ENCODE measurements at regions not wholly inside any gene's neighbourhood (a gene's known extent, or its start where the extent isn't known, plus 50 kb on each side); places are given as distances from the start of the nearest gene placed in this dataset.

DNA sequence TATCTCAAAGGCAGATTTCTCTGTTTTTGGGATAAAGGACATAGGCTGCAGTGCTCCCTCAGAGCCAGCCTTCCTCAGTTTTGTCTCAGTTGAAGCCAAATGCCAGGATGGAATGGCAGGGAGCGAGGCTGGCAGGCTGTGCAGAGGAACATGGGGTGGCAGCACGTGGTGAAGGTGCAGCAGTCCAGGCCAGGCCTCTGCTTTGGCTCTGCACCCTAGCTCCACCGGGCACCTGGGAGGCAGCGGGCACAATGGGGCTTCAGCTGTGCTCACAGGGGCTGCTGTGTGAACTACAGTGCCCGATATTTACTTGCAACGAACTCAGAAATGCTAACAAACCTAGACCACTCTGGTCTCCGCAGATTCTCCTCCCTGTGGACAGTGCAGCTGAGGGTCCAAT is 319.6 kb downstream of the ZNF326 start:
- no peak for DNase-seq
- intact Hi-C loops (cut with DNase I; ENCODE audit: low total_unique reads) = no loop called here
- Histone ChIP-seq H3K9me3 (no peaks in the 10 kb centered on the region), H3K36me3 (no peaks in the 10 kb centered on the region), H3K27ac (no peak overlapping the region), H3K4me3 (no peak overlapping the region), H3K4me1 (no peaks in the 10 kb centered on the region), H3K27me3 (no peaks in the 10 kb centered on the region)
- TF ChIP-seq POLR2A (IDR thresholded peaks at IDR 0.05) (no peak), CTCF (IDR thresholded peaks at IDR 0.05 in 4 of 5, conservative IDR thresholded peaks at IDR 0.05 in 1 of 5) (no peak)
- in situ Hi-C loops (cut with MboI; ENCODE audit: low sequenced_read_pairs in 4 of 4) = no loop called here
- no peak for ATAC-seq

DNA sequence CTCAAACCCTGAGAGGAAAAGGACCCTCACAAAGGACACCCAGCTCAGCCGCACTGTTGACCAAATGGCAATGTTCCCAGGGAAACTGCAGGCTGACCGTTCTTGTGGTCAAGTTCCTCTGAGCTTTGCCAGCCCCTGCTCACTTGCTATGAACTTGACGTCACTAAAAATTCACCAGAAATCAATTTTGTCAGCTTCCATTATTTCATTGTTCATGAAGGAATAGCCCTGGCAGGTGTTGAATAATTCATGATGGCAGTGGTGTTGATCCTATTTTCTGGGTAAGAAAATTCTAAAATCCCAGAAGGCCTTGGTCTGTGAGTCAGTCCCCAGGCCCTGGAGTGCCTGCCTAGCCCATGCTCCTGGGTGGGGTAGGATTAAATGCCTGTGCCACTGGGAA is 318.9 kb downstream of the ZNF326 start:
- Histone ChIP-seq H3K4me3 (no peak overlapping the region), H3K4me1 (no peaks in the 10 kb centered on the region), H3K27ac (no peak overlapping the region), H3K27me3 (no peaks in the 10 kb centered on the region), H3K36me3 (no peaks in the 10 kb centered on the region), H3K9me3 (no peaks in the 10 kb centered on the region)
- DNase-seq = no peak
- ATAC-seq = no peak
- TF ChIP-seq CTCF (IDR thresholded peaks at IDR 0.05 in 4 of 5, conservative IDR thresholded peaks at IDR 0.05 in 1 of 5) (no peak), POLR2A (IDR thresholded peaks at IDR 0.05) (no peak)
- in situ Hi-C loops (cut with MboI; ENCODE audit: low sequenced_read_pairs in 4 of 4) = no loop called here
- intact Hi-C loops (cut with DNase I; ENCODE audit: low total_unique reads) = no loop called here

- H3K4me3 ChIP-seq = no peak overlapping the region
- no peaks in the 10 kb centered on the region for H3K27me3 ChIP-seq
- in situ Hi-C loops (cut with MboI; ENCODE audit: low sequenced_read_pairs in 4 of 4) (no loop called here), intact Hi-C loops (cut with DNase I; ENCODE audit: low total_unique reads) (no loop called here)
- TF ChIP-seq CTCF (IDR thresholded peaks at IDR 0.05 in 4 of 5, conservative IDR thresholded peaks at IDR 0.05 in 1 of 5) (no peak), POLR2A (IDR thresholded peaks at IDR 0.05) (no peak)
- H3K4me1 ChIP-seq = no peaks in the 10 kb centered on the region
- no peaks in the 10 kb centered on the region for H3K9me3 ChIP-seq
- H3K36me3 ChIP-seq = no peaks in the 10 kb centered on the region
- ATAC-seq (no peak), DNase-seq (no peak)
- no peak overlapping the region for H3K27ac ChIP-seq
Observed at GRCh38 chr1:90309806-90310205, 314.9 kb downstream of the ZNF326 start.

- Histone ChIP-seq H3K9me3 (no peaks in the 10 kb centered on the region), H3K27me3 (no peaks in the 10 kb centered on the region), H3K4me3 (no peak overlapping the region), H3K27ac (no peak overlapping the region), H3K36me3 (no peaks in the 10 kb centered on the region), H3K4me1 (no peaks in the 10 kb centered on the region)
- no peak for TF ChIP-seq POLR2A (IDR thresholded peaks at IDR 0.05)
- intact Hi-C loops (cut with DNase I; ENCODE audit: low total_unique reads) = no loop called here
- in situ Hi-C loops (cut with MboI; ENCODE audit: low sequenced_read_pairs in 4 of 4) = no loop called here
- DNase-seq (no peak), ATAC-seq (no peak)
Observed at GRCh38 chr1:90308421-90308820, 313.5 kb downstream of the ZNF326 start.

DNA sequence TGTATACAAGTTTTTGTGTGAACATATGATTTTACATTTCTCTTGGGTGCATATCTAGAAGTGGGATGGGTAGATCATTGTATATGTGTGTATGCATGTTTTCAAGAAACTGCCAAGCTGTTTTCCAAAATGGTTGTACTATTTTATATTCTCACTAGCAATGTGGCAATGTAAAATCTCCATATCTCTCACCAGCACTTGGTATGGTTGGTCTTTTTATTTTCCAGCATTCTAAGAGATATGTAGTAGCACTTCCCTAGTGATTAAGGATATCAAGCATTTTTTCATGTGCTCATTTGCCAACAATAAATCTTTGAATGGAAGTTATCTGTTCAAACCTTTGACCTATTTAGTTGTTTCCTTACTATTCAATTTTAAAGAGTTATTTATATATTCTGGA is 310.7 kb downstream of the ZNF326 start:
- no peaks in the 10 kb centered on the region for H3K27me3 ChIP-seq
- TF ChIP-seq POLR2A (IDR thresholded peaks at IDR 0.05) = no peak
- TF ChIP-seq CTCF (IDR thresholded peaks at IDR 0.05 in 4 of 5, conservative IDR thresholded peaks at IDR 0.05 in 1 of 5) = no peak
- DNase-seq (no peak), ATAC-seq (no peak)
- H3K36me3 ChIP-seq = no peaks in the 10 kb centered on the region
- H3K4me3 ChIP-seq = no peak overlapping the region
- no peaks in the 10 kb centered on the region for H3K4me1 ChIP-seq
- intact Hi-C loops (cut with DNase I; ENCODE audit: low total_unique reads) (no loop called here), in situ Hi-C loops (cut with MboI; ENCODE audit: low sequenced_read_pairs in 4 of 4) (no loop called here)
- no peaks in the 10 kb centered on the region for H3K9me3 ChIP-seq
- H3K27ac ChIP-seq = no peak overlapping the region
